CD14-positive monocyte (primary cell): ENCODE measurements at regions not wholly inside any gene's neighbourhood (a gene's known extent, or its start where the extent isn't known, plus 50 kb on each side); places are given as distances from the start of the nearest gene placed in this dataset.

ENCODE experiments used
- DNase-seq, 3 donors: peaks; one replicate each; pipeline ENCODE4 v3.0.0-alpha.2; 2011 to 2022
- H2AFZ ChIP-seq: 2 replicates; pipeline ENCODE4 v1.6.0; 2012; ENCODE audit warnings: mild to moderate bottlenecking, low read depth, low read length, inconsistent platforms; ENCODE audit not compliant: insufficient read depth, poor library complexity, severe bottlenecking
- H3K27ac ChIP-seq, 2 donors: 1 replicate in 1 of 2; 2 replicates in 1 of 2; pipeline ENCODE4 v1.5.1; 2012 to 2013; ENCODE audit warnings: low read length in 2 of 2, control low read depth in 1 of 2, inconsistent platforms in 1 of 2, low read depth in 1 of 2, mild to moderate bottlenecking in 1 of 2
- H3K27me3 ChIP-seq, 2 donors: one replicate each; pipeline versions ENCODE4 v1.6.0 to v1.6.1; 2011 to 2013; ENCODE audit warnings: low read length in 2 of 2; ENCODE audit not compliant: control insufficient read depth in 2 of 2, insufficient read depth in 2 of 2
- H3K36me3 ChIP-seq, 2 donors: replicated peaks in 1 of 2; 1 replicate in 1 of 2; 2 replicates in 1 of 2; pipeline versions ENCODE4 v1.5.1 to v1.6.1; 2012 to 2013; ENCODE audit warnings: low read length in 2 of 2, control low read depth in 1 of 2, inconsistent platforms in 1 of 2, mild to moderate bottlenecking in 1 of 2; ENCODE audit not compliant: insufficient read depth in 2 of 2, control insufficient read depth in 1 of 2
- H3K4me1 ChIP-seq, 2 donors: 1 replicate in 1 of 2; 2 replicates in 1 of 2; pipeline versions ENCODE4 v1.5.1 to v1.6.1; 2012 to 2013; ENCODE audit warnings: low read length in 2 of 2, control low read depth in 1 of 2, inconsistent platforms in 1 of 2, mild to moderate bottlenecking in 1 of 2, moderate library complexity in 1 of 2; ENCODE audit not compliant: insufficient read depth in 2 of 2, control insufficient read depth in 1 of 2
- H3K4me2 ChIP-seq: replicated peaks from 2 replicates; pipeline ENCODE3; 2012; ENCODE audit warnings: low read length, moderate library complexity, mild to moderate bottlenecking; ENCODE audit not compliant: poor library complexity, severe bottlenecking; ENCODE audit errors: extremely low read depth
- H3K4me3 ChIP-seq, 3 experiments: fragments of 200-600 bp in 1 of 3; sonication (generic) in 1 of 3; replicated peaks in 1 of 3; 1 replicate in 2 of 3; 2 replicates in 1 of 3; pipeline ENCODE4 v1.5.1; 2011 to 2013; ENCODE audit warnings: low read length in 3 of 3, mild to moderate bottlenecking in 3 of 3, control low read depth in 2 of 3, low read depth in 2 of 3, inconsistent platforms in 1 of 3, moderate library complexity in 1 of 3
- H3K79me2 ChIP-seq: 2 replicates; pipeline ENCODE4 v1.6.0; 2012; ENCODE audit warnings: mild to moderate bottlenecking, control low read depth, inconsistent platforms, low read length, moderate library complexity; ENCODE audit not compliant: insufficient read depth
- H3K9ac ChIP-seq: 2 replicates; pipeline ENCODE4 v1.6.0; 2017; ENCODE audit warnings: low read length, mild to moderate bottlenecking; ENCODE audit not compliant: insufficient read depth, poor library complexity, severe bottlenecking
- H3K9me3 ChIP-seq, 2 donors: replicated peaks in 1 of 2; 1 replicate in 1 of 2; 2 replicates in 1 of 2; pipeline versions ENCODE4 v1.5.1 to v1.6.1; 2012 to 2013; ENCODE audit warnings: low read length in 2 of 2, control low read depth in 1 of 2; ENCODE audit not compliant: control insufficient read depth in 1 of 2, insufficient read depth in 1 of 2
- H4K20me1 ChIP-seq: 2 replicates; pipeline ENCODE4 v1.6.0; 2012; ENCODE audit warnings: mild to moderate bottlenecking, low read length, control low read depth, moderate library complexity; ENCODE audit not compliant: insufficient read depth
- H3K27ac Mint-ChIP-seq, 7 donors: one replicate each; pipeline ENCODE4 v1.8.0; 2020; ENCODE audit warnings: mild to moderate bottlenecking in 7 of 7, mixed read lengths in 7 of 7, moderate library complexity in 6 of 7, inconsistent platforms in 2 of 7
- H3K27me3 Mint-ChIP-seq, 3 donors: one replicate each; pipeline ENCODE4 v1.8.0; 2021 to 2022; ENCODE audit warnings: low read depth in 3 of 3, mild to moderate bottlenecking in 3 of 3, mixed read lengths in 3 of 3, moderate library complexity in 3 of 3, inconsistent platforms in 1 of 3
- H3K36me3 Mint-ChIP-seq, 2 donors: one replicate each; pipeline ENCODE4 v1.8.0; 2020; ENCODE audit warnings: mixed read lengths in 2 of 2, inconsistent platforms in 1 of 2, mild to moderate bottlenecking in 1 of 2
- H3K4me1 Mint-ChIP-seq: one replicate; pipeline ENCODE4 v1.8.0; 2020; ENCODE audit warnings: mild to moderate bottlenecking, mixed read lengths
- H3K4me3 Mint-ChIP-seq, 2 donors: one replicate each; pipeline ENCODE4 v1.8.0; 2020; ENCODE audit warnings: mild to moderate bottlenecking in 2 of 2, mixed read lengths in 2 of 2, moderate library complexity in 1 of 2
- H3K9me3 Mint-ChIP-seq, 7 donors: one replicate each; pipeline ENCODE4 v1.8.0; 2020 to 2022; ENCODE audit warnings: mixed read lengths in 7 of 7, mild to moderate bottlenecking in 6 of 7, moderate library complexity in 6 of 7, inconsistent platforms in 2 of 7
- WGBS: methylation state at CpG from one replicate; pipeline ENCODE4 v1.1.5; 2013; ENCODE audit warnings: missing lambda C conversion rate; ENCODE audit not compliant: insufficient coverage; 5-methylcytosine and 5-hydroxymethylcytosine counted together
- intact Hi-C, 2 donors: fragments of 100-400 bp; cut with micrococcal nuclease; formaldehyde crosslinking; loops; one replicate each; pipeline versions ENCODE4 v1.15.0 to v1.15.1; 2023
- TF ChIP-seq, protein P1 (sequence below): fragments of 200-600 bp; IDR thresholded peaks from one replicate; pipeline ENCODE4 v1.8.0; 2022; ENCODE audit warnings: antibody characterized with exemption, mild to moderate bottlenecking

DNA sequence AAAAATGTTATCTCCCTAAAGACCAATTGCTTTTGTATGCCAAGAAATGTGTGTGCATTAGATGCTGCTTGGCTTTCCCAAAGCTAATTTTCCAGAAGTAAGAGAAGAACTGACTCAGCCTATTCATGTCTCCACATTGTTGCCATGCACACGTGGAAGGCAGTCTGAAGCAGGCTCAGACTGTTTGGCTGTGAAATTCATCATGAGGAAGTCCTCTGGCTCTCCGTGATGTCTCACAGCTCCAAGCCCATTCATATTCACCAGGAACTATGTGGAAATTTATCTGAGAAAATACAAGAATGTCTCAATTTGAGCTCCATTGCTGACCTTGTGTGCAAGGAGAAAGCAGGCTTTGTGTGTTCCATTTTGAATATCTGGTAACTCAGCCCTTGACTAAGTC, 1022.2 kb upstream of the GJE1 start:
- Histone ChIP-seq H3K4me1 (no peaks in the 10 kb centered on the region), H3K27ac (no peak overlapping the region), H3K9me3 (no peaks in the 10 kb centered on the region), H3K36me3 (no peaks in the 10 kb centered on the region), H2AFZ (no peak overlapping the region), H3K9ac (no peak overlapping the region), H3K79me2 (no peaks in the 10 kb centered on the region), H4K20me1 (no peaks in the 10 kb centered on the region), H3K27me3 (no peaks in the 10 kb centered on the region), H3K4me2 (no peak overlapping the region), H3K4me3 (no peak overlapping the region)
- Mint-ChIP-seq H3K9me3 (peaks cover 0 to 2% (median 0%) of the 10 kb centered on the region in 7 donors), H3K27me3 (peaks cover 0 to 1% (median 0%) of the 10 kb centered on the region in 3 donors), H3K4me1 (no peaks in the 10 kb centered on the region), H3K4me3 (no peak overlapping the region), H3K27ac (no peak overlapping the region), H3K36me3 (no peaks in the 10 kb centered on the region)
- TF ChIP-seq, protein P1, sequence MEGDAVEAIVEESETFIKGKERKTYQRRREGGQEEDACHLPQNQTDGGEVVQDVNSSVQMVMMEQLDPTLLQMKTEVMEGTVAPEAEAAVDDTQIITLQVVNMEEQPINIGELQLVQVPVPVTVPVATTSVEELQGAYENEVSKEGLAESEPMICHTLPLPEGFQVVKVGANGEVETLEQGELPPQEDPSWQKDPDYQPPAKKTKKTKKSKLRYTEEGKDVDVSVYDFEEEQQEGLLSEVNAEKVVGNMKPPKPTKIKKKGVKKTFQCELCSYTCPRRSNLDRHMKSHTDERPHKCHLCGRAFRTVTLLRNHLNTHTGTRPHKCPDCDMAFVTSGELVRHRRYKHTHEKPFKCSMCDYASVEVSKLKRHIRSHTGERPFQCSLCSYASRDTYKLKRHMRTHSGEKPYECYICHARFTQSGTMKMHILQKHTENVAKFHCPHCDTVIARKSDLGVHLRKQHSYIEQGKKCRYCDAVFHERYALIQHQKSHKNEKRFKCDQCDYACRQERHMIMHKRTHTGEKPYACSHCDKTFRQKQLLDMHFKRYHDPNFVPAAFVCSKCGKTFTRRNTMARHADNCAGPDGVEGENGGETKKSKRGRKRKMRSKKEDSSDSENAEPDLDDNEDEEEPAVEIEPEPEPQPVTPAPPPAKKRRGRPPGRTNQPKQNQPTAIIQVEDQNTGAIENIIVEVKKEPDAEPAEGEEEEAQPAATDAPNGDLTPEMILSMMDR = no peak
- WGBS = no CpG with 5 or more reads among the region's 2 CpGs
- intact Hi-C loops = no loop called here
- no peak for DNase-seq

DNA sequence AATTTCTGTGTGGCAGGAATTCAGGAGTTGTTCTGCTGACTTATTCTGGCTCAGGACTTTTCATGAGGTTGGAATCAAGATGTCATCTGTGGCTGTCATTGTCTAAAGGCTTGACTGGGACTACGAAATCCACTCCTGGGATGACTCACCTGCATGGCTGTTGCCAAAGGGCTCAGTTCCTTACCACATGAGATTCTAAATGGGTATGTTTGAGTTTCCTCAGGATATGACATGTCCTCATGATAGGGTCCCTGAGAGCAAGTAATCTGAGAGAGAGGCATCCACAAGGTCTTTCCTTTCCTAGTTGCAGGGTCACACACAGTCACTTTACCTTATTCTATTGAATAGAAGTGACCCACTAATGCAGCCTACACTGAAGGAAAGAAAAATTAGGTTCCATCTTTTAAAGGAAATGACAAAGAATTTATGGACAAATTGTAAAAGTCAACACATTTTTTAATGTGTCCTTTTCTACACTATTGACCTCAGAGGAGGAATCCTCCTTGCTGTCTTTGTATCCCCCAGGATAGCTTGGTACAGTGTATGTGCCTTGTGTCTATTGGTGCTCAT, 1025.0 kb upstream of the GJE1 start:
- Mint-ChIP-seq H3K4me3 (no peak overlapping the region), H3K27ac (no peak overlapping the region), H3K9me3 (peaks cover 0 to 5% (median 0%) of the 10 kb centered on the region in 7 donors), H3K36me3 (no peaks in the 10 kb centered on the region), H3K27me3 (no peaks in the 10 kb centered on the region), H3K4me1 (no peaks in the 10 kb centered on the region)
- intact Hi-C loops = no loop called here
- no peak for DNase-seq
- Histone ChIP-seq H4K20me1 (no peaks in the 10 kb centered on the region), H3K36me3 (no peaks in the 10 kb centered on the region), H3K4me2 (no peak overlapping the region), H3K4me1 (no peaks in the 10 kb centered on the region), H3K4me3 (no peak overlapping the region), H3K9ac (no peak overlapping the region), H3K9me3 (no peaks in the 10 kb centered on the region), H3K27me3 (no peaks in the 10 kb centered on the region), H3K27ac (no peak overlapping the region), H3K79me2 (no peaks in the 10 kb centered on the region), H2AFZ (no peak overlapping the region)
- TF ChIP-seq, protein P1 = no peak
- 75% methylated on average over 1 of the region's 1 CpG for WGBS
